DND-41 (cell line): ENCODE measurements at regions not wholly inside any gene's neighbourhood (a gene's known extent, or its start where the extent isn't known, plus 50 kb on each side); places are given as distances from the start of the nearest gene placed in this dataset.

Experiments
- ATAC-seq: fragments of 200-7000 bp; cut with Tn5 transposase; 3 replicates; pipeline ENCODE4 v1.9.1; 2021; ENCODE audit warnings: low read depth; ENCODE audit not compliant: insufficient read depth
- DNase-seq: peaks from one replicate; pipeline ENCODE4 v3.0.0-alpha.2; 2020
- H2AFZ ChIP-seq: 2 replicates; pipeline ENCODE4 v1.6.0; 2012; ENCODE audit warnings: low read depth, low read length
- H3K27ac ChIP-seq: 2 replicates; pipeline ENCODE4 v1.5.1; 2012; ENCODE audit warnings: low read length, inconsistent platforms
- H3K27me3 ChIP-seq: fragments of 200-600 bp; sonication (generic); 2 replicates; pipeline ENCODE4 v1.6.0; 2012; ENCODE audit warnings: low read length, mild to moderate bottlenecking, inconsistent platforms; ENCODE audit not compliant: insufficient read depth, poor library complexity
- H3K36me3 ChIP-seq: 2 replicates; pipeline ENCODE4 v1.5.1; 2012; ENCODE audit warnings: low read length, inconsistent platforms; ENCODE audit not compliant: insufficient read depth
- H3K4me1 ChIP-seq: 2 replicates; pipeline ENCODE4 v1.5.1; 2012; ENCODE audit warnings: mild to moderate bottlenecking, low read length; ENCODE audit not compliant: insufficient read depth
- H3K4me2 ChIP-seq: 2 replicates; pipeline ENCODE4 v1.6.0; 2012; ENCODE audit warnings: mild to moderate bottlenecking, moderate library complexity, low read length, inconsistent platforms; ENCODE audit not compliant: insufficient read depth
- H3K4me3 ChIP-seq, 2 experiments: fragments of 200-600 bp in 1 of 2; shearing (Covaris generic) in 1 of 2; 2 replicates each; pipeline ENCODE4 v1.5.1; 2012 to 2016; ENCODE audit warnings: inconsistent platforms in 2 of 2, low read length in 2 of 2, mild to moderate bottlenecking in 2 of 2, low read depth in 1 of 2, moderate library complexity in 1 of 2
- H3K79me2 ChIP-seq: 2 replicates; pipeline ENCODE4 v1.6.0; 2012; ENCODE audit warnings: low read length, inconsistent platforms; ENCODE audit not compliant: insufficient read depth
- H3K9ac ChIP-seq: 2 replicates; pipeline ENCODE4 v1.6.0; 2012; ENCODE audit warnings: low read depth, mild to moderate bottlenecking, inconsistent platforms, low read length, moderate library complexity
- H3K9me3 ChIP-seq: 2 replicates; pipeline ENCODE4 v1.5.1; 2012; ENCODE audit warnings: low read length, moderate library complexity, mild to moderate bottlenecking, inconsistent platforms; ENCODE audit not compliant: insufficient read depth, severe bottlenecking
- H4K20me1 ChIP-seq: 2 replicates; pipeline ENCODE4 v1.6.0; 2012; ENCODE audit warnings: low read length; ENCODE audit not compliant: insufficient read depth
- EZH2 ChIP-seq: IDR thresholded peaks from 3 replicates; pipeline ENCODE4 v1.6.1; 2012; ENCODE audit warnings: borderline replicate concordance, low read depth, mild to moderate bottlenecking, moderate library complexity, low read length, inconsistent platforms; ENCODE audit not compliant: severe bottlenecking
- TF ChIP-seq, protein P1 (sequence below): IDR thresholded peaks from 2 replicates; pipeline ENCODE4 v1.5.1; 2012; ENCODE audit warnings: borderline replicate concordance, low read length, moderate library complexity, mild to moderate bottlenecking; ENCODE audit not compliant: poor library complexity, severe bottlenecking; ENCODE audit errors: extremely low read depth

DNA sequence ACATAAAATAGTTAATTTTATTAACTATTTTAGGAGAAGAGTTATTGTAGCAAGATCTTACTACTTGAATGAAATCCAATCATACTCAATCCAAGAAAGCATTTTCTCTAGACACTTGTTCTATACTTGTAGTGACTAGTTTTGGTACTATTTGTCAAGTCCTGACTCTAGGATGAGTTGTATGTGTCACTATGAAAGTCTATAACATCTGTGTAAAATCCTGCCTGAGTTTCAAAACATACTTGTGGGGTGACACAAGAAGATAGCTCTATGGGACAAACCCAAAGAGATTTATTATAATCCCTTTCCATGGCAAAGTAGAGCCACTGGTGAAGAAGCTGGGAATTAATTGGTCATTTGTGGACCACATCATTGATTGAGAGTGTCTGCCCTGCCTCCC lies 1042.2 kb upstream of the ADGRL4 start:
- H3K79me2 ChIP-seq: no peaks in the 10 kb centered on the region
- TF ChIP-seq EZH2: no peak
- TF ChIP-seq, protein P1, sequence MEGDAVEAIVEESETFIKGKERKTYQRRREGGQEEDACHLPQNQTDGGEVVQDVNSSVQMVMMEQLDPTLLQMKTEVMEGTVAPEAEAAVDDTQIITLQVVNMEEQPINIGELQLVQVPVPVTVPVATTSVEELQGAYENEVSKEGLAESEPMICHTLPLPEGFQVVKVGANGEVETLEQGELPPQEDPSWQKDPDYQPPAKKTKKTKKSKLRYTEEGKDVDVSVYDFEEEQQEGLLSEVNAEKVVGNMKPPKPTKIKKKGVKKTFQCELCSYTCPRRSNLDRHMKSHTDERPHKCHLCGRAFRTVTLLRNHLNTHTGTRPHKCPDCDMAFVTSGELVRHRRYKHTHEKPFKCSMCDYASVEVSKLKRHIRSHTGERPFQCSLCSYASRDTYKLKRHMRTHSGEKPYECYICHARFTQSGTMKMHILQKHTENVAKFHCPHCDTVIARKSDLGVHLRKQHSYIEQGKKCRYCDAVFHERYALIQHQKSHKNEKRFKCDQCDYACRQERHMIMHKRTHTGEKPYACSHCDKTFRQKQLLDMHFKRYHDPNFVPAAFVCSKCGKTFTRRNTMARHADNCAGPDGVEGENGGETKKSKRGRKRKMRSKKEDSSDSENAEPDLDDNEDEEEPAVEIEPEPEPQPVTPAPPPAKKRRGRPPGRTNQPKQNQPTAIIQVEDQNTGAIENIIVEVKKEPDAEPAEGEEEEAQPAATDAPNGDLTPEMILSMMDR: no peak
- no peaks in the 10 kb centered on the region for H3K27me3 ChIP-seq
- H3K36me3 ChIP-seq: no peaks in the 10 kb centered on the region
- no peak for ATAC-seq
- no peaks in the 10 kb centered on the region for H4K20me1 ChIP-seq
- peaks cover 7% of the 10 kb centered on the region for H3K9me3 ChIP-seq
- no peak overlapping the region for H2AFZ ChIP-seq
- no peak overlapping the region for H3K9ac ChIP-seq
- no peak overlapping the region for H3K4me3 ChIP-seq
- no peak for DNase-seq
- H3K27ac ChIP-seq: no peak overlapping the region
- H3K4me1 ChIP-seq: no peaks in the 10 kb centered on the region
- no peak overlapping the region for H3K4me2 ChIP-seq

DNA sequence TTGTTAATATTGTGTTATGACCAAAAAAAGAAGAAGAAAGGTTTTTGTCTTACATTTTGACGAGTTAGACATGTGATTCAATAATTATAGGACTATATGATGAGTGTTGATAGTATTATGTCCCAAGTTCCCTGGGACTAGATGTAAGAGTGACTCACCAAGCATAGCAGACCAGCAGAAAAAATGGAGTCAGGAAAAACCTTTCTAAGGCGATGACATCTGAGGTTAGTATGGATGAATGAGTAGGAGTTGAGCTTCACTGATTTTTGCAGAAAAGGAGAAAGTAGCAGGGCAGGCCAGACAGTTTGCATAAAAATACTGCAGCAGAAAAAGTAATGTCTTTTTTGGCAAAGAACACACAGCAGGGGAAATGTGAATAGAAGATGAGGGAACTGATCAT lies 1041.3 kb upstream of the ADGRL4 start:
- Histone ChIP-seq H3K27me3 (no peaks in the 10 kb centered on the region), H3K4me1 (no peaks in the 10 kb centered on the region), H3K9me3 (peaks cover 7% of the 10 kb centered on the region), H3K4me2 (no peak overlapping the region), H4K20me1 (no peaks in the 10 kb centered on the region), H3K36me3 (no peaks in the 10 kb centered on the region), H3K79me2 (no peaks in the 10 kb centered on the region), H2AFZ (no peak overlapping the region), H3K9ac (no peak overlapping the region), H3K27ac (no peak overlapping the region), H3K4me3 (no peak overlapping the region)
- ATAC-seq: no peak
- TF ChIP-seq, protein P1: no peak
- DNase-seq: no peak

DNA sequence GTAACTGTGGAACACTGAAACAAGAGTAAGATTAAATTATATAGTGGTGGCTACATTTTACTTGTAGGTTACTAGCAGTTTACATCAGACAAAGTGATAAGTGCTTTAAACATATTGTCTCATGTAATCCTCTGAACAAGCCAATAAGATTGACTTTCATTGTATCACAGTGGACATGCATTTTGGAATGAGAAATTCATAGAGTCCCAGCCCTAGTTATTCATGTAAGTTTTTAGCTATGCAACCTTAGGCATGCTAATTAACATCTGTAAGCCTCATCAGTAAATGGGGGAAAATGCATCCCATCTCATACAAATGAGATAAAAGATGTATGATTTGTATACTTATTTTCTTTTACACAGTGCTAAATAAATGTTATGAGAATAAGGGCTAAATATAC lies 1038.1 kb upstream of the ADGRL4 start:
- Histone ChIP-seq H3K36me3 (no peaks in the 10 kb centered on the region), H3K27ac (no peak overlapping the region), H3K9me3 (no peaks in the 10 kb centered on the region), H3K79me2 (no peaks in the 10 kb centered on the region), H2AFZ (no peak overlapping the region), H4K20me1 (no peaks in the 10 kb centered on the region), H3K4me1 (no peaks in the 10 kb centered on the region), H3K9ac (no peak overlapping the region), H3K4me3 (no peak overlapping the region), H3K4me2 (no peak overlapping the region), H3K27me3 (no peaks in the 10 kb centered on the region)
- ATAC-seq (no peak), DNase-seq (no peak)
- no peak for TF ChIP-seq EZH2
- TF ChIP-seq, protein P1: no peak
